ENCODE measurements at regions not wholly inside any gene's neighbourhood (a gene's known extent, or its start where the extent isn't known, plus 50 kb on each side); places are given as distances from the start of the nearest gene placed in this dataset.

DNA sequence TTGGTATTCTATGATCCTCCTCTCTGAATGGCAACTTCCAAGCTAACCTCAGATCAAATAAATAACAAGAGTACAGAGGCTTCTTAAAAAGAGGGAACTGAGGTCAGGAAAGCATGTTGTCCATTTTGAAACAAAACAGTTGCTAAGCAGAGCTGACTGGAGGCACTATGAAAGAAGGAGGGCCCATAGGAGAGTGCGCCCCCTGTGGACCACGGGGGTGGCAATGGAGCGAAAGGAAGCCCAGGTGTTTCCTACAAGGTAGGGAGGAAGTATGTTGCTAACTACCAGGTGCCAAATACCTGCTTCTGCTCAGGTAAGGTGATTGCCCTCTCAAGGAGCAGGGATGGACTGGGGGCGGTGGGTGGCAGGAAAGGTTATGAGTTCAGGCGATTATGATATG lies 101.8 kb upstream of the MAST4 start:
- Histone ChIP-seq H2AFZ (ENCODE audit: low read length) (no peak overlapping the region), H3K27me3 (ENCODE audit: insufficient read depth, low read length) (no peaks in the 10 kb centered on the region), H3K9me3 (ENCODE audit: low read length) (no peaks in the 10 kb centered on the region), H3K27ac (ENCODE audit: low read depth, low read length, poor library complexity, severe bottlenecking) (no peak overlapping the region), H3K4me1 (ENCODE audit: insufficient read depth, low read length, severe bottlenecking) (no peaks in the 10 kb centered on the region), H3K4me2 (ENCODE audit: low read length) (no peak overlapping the region), H3F3A (ENCODE audit: insufficient read depth, low read length) (no peaks in the 10 kb centered on the region), H3K9me2 (ENCODE audit: low read depth, low read length) (no peaks in the 10 kb centered on the region), H3K79me2 (ENCODE audit: insufficient read depth, low read length) (no peaks in the 10 kb centered on the region), H3K36me3 (ENCODE audit: insufficient read depth, low read length) (no peaks in the 10 kb centered on the region), H3K4me3 (ENCODE audit: low read depth, low read length, poor library complexity, severe bottlenecking) (no peak overlapping the region), H4K20me1 (ENCODE audit: insufficient read depth, low read length) (no peaks in the 10 kb centered on the region), H3K9ac (ENCODE audit: low read length) (no peak overlapping the region)
- TF ChIP-seq EZH2 (IDR thresholded peaks at IDR 0.05; ENCODE audit: borderline replicate concordance, low read length) (no peak), CTCF (IDR thresholded peaks at IDR 0.05; ENCODE audit: low read length) (peak; percentile 71)

GRCh38 chr5:66498791-66499207 lies 97.4 kb upstream of the MAST4 start:
- Histone ChIP-seq H3K9me2 (ENCODE audit: low read depth, low read length) (no peaks in the 10 kb centered on the region), H3F3A (ENCODE audit: insufficient read depth, low read length) (no peaks in the 10 kb centered on the region), H3K4me1 (ENCODE audit: insufficient read depth, low read length, severe bottlenecking) (no peaks in the 10 kb centered on the region), H3K36me3 (ENCODE audit: insufficient read depth, low read length) (no peaks in the 10 kb centered on the region), H3K4me2 (ENCODE audit: low read length) (no peak overlapping the region), H3K9me3 (ENCODE audit: low read length) (no peaks in the 10 kb centered on the region), H4K20me1 (ENCODE audit: insufficient read depth, low read length) (no peaks in the 10 kb centered on the region), H3K4me3 (ENCODE audit: low read depth, low read length, poor library complexity, severe bottlenecking) (no peak overlapping the region), H3K79me2 (ENCODE audit: insufficient read depth, low read length) (no peaks in the 10 kb centered on the region), H3K27me3 (ENCODE audit: insufficient read depth, low read length) (no peaks in the 10 kb centered on the region), H3K9ac (ENCODE audit: low read length) (no peak overlapping the region), H3K27ac (ENCODE audit: low read depth, low read length, poor library complexity, severe bottlenecking) (no peak overlapping the region), H2AFZ (ENCODE audit: low read length) (no peak overlapping the region)
- TF ChIP-seq CTCF (IDR thresholded peaks at IDR 0.05; ENCODE audit: low read length) (peak; percentile 31; the same call in 1 of the 2 replicates), EZH2 (IDR thresholded peaks at IDR 0.05; ENCODE audit: borderline replicate concordance, low read length) (no peak)

DNA sequence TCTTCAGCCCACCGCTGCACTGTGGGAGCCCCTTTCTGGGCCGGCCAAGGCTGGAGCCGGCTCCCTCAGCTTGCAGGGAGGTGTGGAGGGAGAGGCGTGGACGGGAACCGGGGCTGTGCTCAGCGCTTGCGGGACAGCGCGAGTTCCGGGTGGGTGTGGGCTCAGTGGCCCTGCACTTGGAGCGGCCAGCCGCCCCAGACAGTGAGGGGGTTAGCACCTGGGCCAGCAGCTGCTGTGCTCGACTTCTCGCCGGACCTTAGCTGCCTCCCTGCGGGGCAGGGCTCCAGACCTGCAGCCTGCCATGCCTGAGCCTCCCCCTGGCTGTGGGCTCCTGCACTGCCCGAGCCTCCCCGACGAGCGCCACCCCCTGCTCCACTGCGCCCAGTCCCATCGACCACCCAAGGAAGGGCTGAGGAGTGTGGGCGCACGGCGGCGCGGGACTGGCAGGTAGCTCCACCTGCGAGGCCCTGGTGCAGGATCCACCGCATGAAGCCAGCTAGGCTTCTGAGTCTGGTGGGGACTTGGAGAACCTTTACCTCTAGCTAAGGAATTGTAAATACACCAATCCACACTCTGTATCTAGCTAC lies 92.9 kb upstream of the MAST4 start:
- H3K9me2 ChIP-seq (ENCODE audit: low read depth, low read length): no peaks in the 10 kb centered on the region
- H3K4me1 ChIP-seq (ENCODE audit: insufficient read depth, low read length, severe bottlenecking): no peaks in the 10 kb centered on the region
- H3K79me2 ChIP-seq (ENCODE audit: insufficient read depth, low read length): no peaks in the 10 kb centered on the region
- H3F3A ChIP-seq (ENCODE audit: insufficient read depth, low read length): no peaks in the 10 kb centered on the region
- no peak overlapping the region for H3K4me3 ChIP-seq (ENCODE audit: low read depth, low read length, poor library complexity, severe bottlenecking)
- no peak overlapping the region for H3K27ac ChIP-seq (ENCODE audit: low read depth, low read length, poor library complexity, severe bottlenecking)
- no peak overlapping the region for H2AFZ ChIP-seq (ENCODE audit: low read length)
- no peaks in the 10 kb centered on the region for H3K36me3 ChIP-seq (ENCODE audit: insufficient read depth, low read length)
- TF ChIP-seq EZH2 (IDR thresholded peaks at IDR 0.05; ENCODE audit: borderline replicate concordance, low read length) (no peak), CTCF (IDR thresholded peaks at IDR 0.05; ENCODE audit: low read length) (no peak)
- H3K9ac ChIP-seq (ENCODE audit: low read length): no peak overlapping the region
- H3K27me3 ChIP-seq (ENCODE audit: insufficient read depth, low read length): no peaks in the 10 kb centered on the region
- H3K4me2 ChIP-seq (ENCODE audit: low read length): no peak overlapping the region
- H3K9me3 ChIP-seq (ENCODE audit: low read length): no peaks in the 10 kb centered on the region
- no peaks in the 10 kb centered on the region for H4K20me1 ChIP-seq (ENCODE audit: insufficient read depth, low read length)
